Activated T-helper 1 cell treated with anti-CD3 and anti-CD28 coated beads, Interleukin-12 subunit alpha, Interleukin-12 subunit beta, Interleukin-2, Interleukin-4 antibody, amounts not matched to agents 30 ng/mL and 10 ng/mL and 1 ng/mL, durations not matched to agents 14 hours and 24 hours and 36 hours (primary cell): ENCODE measurements at regions not wholly inside any gene's neighbourhood (a gene's known extent, or its start where the extent isn't known, plus 50 kb on each side); places are given as distances from the start of the nearest gene placed in this dataset.
"Not testable (repeated sequence)": the region's sequence is repeated elsewhere in the genome, so short reads cannot be mapped to it uniquely, and the experiment has no call there.

ENCODE experiments used
- DNase-seq: peaks from one replicate; pipeline ENCODE4 v3.0.0; 2021; ENCODE audit warnings: low spot score
- H3K27ac Mint-ChIP-seq: one replicate; pipeline ENCODE4 v1.8.0; 2021; ENCODE audit warnings: mild to moderate bottlenecking, mixed read lengths
- H3K27me3 Mint-ChIP-seq: one replicate; pipeline ENCODE4 v1.8.0; 2022; ENCODE audit warnings: mild to moderate bottlenecking, moderate library complexity, mixed read lengths; ENCODE audit not compliant: insufficient read depth
- H3K36me3 Mint-ChIP-seq: one replicate; pipeline ENCODE4 v1.8.0; 2021; ENCODE audit warnings: low read depth, mixed read lengths
- H3K4me1 Mint-ChIP-seq: one replicate; pipeline ENCODE4 v1.8.0; 2021; ENCODE audit warnings: low read depth, mixed read lengths
- H3K4me3 Mint-ChIP-seq: one replicate; pipeline ENCODE4 v1.8.0; 2021; ENCODE audit warnings: mild to moderate bottlenecking, moderate library complexity, mixed read lengths
- H3K9me3 Mint-ChIP-seq: one replicate; pipeline ENCODE4 v1.8.0; 2021; ENCODE audit warnings: mixed read lengths
- intact Hi-C: fragments of 100-400 bp; cut with micrococcal nuclease; formaldehyde crosslinking; loops from one replicate; pipeline ENCODE4 v1.15.1; 2024

DNA sequence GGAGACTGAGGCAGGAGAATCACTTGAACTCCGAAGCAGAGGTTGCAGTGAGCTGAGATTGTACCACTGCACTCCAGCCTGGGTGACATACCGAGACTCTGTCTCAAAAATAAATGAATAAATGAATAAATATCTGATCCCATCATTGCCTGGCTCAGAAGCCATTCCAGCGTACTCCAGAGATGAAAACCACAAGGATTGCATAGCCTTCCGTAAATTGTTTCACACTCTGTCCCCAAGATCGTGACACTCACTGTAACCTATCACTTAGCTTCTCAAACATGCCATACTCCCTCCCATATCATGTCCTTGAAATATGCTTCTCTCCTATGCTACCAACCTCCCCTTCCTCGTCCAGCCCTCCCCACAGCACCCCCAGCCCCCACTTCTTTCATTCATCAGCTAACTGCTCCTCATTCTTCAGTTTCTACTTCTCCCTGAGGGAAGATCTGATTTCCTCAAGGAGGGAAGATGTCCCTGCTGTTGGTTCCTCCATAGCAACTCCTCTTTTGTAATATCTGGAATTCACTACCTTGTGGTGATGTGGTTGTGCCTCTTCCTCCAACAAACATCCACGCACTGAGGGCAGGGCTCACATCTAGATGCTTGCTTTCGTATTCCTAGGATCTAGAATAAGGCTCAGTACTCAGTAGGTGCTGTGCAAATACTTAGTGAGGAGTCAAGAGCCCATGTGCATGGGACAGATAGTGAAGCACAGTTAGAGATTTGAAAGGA lies 744.9 kb upstream of the TPTE start:
- H3K27ac Mint-ChIP-seq, H3K36me3 Mint-ChIP-seq, DNase-seq, H3K4me3 Mint-ChIP-seq, H3K4me1 Mint-ChIP-seq, intact Hi-C loops, H3K27me3 Mint-ChIP-seq: not testable (repeated sequence)
- H3K9me3 Mint-ChIP-seq: peaks cover 65% of the 10 kb centered on the region

DNA sequence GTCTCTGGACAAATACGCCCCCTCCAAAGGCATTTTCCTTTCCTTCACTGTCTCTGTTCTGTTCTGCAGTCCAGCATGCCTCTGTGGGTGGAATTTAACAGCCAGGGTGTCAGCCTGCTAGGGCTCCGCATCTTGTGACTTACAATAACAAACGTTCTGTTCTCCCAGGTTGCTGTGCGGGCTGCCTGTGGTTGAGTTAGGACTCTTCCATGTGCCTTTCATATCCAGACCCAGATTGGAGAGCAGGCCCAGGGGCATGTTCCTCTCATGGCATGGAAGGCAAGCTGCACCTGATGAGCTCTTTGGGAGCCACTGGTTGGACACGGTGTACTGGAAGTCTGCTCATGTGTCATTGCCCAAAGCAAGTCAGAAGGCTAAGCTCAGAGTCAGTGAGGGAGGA lies 742.8 kb upstream of the TPTE start:
- intact Hi-C loops, H3K4me1 Mint-ChIP-seq, DNase-seq, H3K36me3 Mint-ChIP-seq, H3K4me3 Mint-ChIP-seq, H3K27me3 Mint-ChIP-seq, H3K27ac Mint-ChIP-seq: not testable (repeated sequence)
- peaks cover 84% of the 10 kb centered on the region for H3K9me3 Mint-ChIP-seq

DNA sequence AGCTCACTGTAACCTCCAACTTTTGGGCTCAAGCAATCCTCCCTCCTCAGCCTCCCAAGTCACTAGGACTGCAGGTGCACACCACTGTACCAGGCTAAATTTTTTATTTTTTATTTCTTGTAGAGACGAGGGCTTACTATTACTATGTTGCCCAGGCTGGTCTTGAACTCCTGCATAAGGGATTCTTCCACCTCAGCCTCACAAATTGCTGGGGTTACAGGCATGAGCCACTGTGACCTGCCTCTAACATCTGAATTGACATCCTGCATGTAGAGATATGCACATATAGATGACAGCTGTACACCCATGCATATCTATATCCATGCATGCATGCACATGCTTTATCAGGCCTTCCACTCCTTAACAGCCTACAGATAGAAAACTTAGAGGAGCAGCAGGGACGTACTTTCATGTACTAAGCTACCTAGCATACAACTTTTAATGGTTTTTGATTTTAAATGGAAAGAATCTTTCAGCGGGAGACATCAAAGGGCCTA lies 740.9 kb upstream of the TPTE start:
- H3K4me1 Mint-ChIP-seq: no peaks in the 10 kb centered on the region
- H3K27me3 Mint-ChIP-seq: no peaks in the 10 kb centered on the region
- H3K9me3 Mint-ChIP-seq: peaks cover 81% of the 10 kb centered on the region
- no peak overlapping the region for H3K4me3 Mint-ChIP-seq
- H3K27ac Mint-ChIP-seq: no peak overlapping the region
- no peak for DNase-seq
- peaks cover 1% of the 10 kb centered on the region for H3K36me3 Mint-ChIP-seq
- intact Hi-C loops: no loop called here

DNA sequence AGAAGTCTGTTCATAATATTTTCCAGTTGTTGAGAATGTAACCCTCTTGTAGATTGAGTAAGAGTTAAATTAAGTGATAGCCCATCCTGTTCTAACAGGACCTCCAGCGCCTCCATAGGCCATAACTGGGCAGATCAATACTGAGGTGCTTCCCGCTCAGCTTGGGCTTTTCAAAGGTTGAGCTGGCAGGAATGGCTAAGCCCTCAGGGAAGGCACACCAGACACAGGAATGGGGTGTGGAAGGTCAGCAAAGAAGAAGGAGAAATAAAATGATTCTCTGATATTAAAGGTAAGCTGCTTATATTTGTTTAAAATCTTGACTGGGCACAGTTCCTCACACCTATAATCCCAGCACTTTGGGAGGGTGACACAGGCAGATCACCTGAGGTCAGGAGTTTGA lies 737.8 kb upstream of the TPTE start:
- H3K36me3 Mint-ChIP-seq, DNase-seq: not testable (repeated sequence)
- peaks cover 81% of the 10 kb centered on the region for H3K9me3 Mint-ChIP-seq

DNA sequence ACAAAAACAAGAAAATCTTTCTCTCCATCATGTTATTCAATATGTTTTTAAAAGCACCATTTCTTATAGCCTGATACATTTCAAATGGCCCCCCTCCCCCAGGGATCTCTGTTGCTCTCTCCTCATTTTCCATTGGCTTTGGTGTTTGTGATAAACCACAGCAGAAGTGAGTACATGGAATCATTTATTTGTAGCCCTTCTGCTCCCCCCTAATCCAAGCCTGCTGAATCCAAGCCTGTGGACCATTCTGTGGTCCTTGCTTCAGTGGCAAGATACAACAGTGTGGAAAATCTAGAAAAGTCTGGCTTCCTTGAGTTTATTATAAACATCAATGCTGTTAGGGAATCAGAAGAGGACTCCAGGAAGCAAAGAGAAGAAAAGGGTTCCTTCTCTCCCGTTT lies 737.2 kb upstream of the TPTE start:
- intact Hi-C loops, H3K36me3 Mint-ChIP-seq, DNase-seq, H3K27me3 Mint-ChIP-seq, H3K4me3 Mint-ChIP-seq, H3K27ac Mint-ChIP-seq, H3K4me1 Mint-ChIP-seq: not testable (repeated sequence)
- peaks cover 85% of the 10 kb centered on the region for H3K9me3 Mint-ChIP-seq

More for the DNA sequence above, 737.8 kb upstream of the TPTE start:
- H3K4me1 Mint-ChIP-seq, intact Hi-C loops, H3K27me3 Mint-ChIP-seq, H3K27ac Mint-ChIP-seq, H3K4me3 Mint-ChIP-seq: not testable (repeated sequence)

DNA sequence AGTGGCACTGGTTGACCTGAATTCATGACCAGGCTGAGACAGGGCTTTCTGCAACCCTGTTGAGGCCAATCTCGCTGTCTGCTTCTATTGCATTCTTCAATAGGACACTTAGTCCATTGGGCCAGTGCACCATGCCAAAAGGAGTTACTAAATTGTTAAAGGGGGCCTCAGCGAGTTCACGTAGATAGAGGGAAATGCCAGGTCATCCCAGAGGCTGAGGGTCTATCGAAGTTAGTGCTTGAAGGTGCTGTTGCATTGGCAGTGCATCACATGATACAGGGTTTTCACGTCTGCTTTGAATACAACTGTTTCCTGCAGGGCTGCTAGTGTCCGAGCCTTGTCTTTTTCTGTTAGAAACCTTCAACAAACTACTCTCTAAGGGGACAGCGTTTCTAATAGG lies 735.3 kb upstream of the TPTE start:
- H3K27ac Mint-ChIP-seq, H3K27me3 Mint-ChIP-seq, H3K4me1 Mint-ChIP-seq, DNase-seq, H3K36me3 Mint-ChIP-seq, H3K4me3 Mint-ChIP-seq, intact Hi-C loops: not testable (repeated sequence)
- peaks cover 82% of the 10 kb centered on the region for H3K9me3 Mint-ChIP-seq

DNA sequence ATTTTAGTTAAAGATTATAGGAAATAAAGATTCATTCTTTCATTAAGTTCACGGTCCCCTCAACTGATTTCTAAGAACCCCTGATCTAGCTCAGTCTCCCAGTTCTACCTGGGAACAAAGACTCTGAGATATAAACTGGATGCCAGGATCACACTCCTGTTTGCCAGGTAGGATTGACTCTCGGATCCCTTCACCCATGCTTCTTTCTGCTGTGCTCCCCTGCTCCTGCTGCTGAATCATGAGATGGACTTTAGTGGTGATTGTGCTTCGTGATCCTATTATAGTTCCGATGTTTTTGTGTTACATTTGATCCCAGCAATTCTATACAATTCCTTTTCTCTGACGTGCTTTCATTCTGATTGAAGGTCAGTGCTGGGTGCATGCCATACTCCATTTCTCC lies 733.1 kb upstream of the TPTE start:
- peaks cover 82% of the 10 kb centered on the region for H3K9me3 Mint-ChIP-seq
- DNase-seq, H3K36me3 Mint-ChIP-seq, H3K27ac Mint-ChIP-seq, H3K4me1 Mint-ChIP-seq, H3K4me3 Mint-ChIP-seq, intact Hi-C loops, H3K27me3 Mint-ChIP-seq: not testable (repeated sequence)

DNA sequence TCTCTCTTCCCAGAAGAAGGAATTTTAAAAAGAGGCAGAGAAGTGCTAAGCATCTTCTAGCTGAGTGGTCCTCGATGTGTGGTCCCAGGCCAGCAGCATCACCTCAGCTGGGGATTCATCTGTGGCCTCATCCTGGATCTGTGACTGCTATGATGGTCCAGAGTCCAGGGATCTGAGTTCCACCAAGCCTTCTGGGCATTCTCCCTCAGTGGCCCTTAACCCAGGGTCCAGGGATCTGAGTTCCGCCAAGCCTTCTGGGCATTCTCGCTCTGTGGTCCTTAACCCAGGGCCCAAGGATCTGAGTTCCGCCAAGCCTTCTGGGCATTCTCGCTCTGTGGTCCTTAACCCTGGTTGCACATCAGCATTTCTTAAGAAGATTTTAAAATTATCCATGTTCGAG lies 731.0 kb upstream of the TPTE start:
- H3K27ac Mint-ChIP-seq, H3K4me1 Mint-ChIP-seq, H3K36me3 Mint-ChIP-seq, H3K4me3 Mint-ChIP-seq, intact Hi-C loops, H3K27me3 Mint-ChIP-seq, DNase-seq: not testable (repeated sequence)
- H3K9me3 Mint-ChIP-seq: peaks cover 84% of the 10 kb centered on the region

DNA sequence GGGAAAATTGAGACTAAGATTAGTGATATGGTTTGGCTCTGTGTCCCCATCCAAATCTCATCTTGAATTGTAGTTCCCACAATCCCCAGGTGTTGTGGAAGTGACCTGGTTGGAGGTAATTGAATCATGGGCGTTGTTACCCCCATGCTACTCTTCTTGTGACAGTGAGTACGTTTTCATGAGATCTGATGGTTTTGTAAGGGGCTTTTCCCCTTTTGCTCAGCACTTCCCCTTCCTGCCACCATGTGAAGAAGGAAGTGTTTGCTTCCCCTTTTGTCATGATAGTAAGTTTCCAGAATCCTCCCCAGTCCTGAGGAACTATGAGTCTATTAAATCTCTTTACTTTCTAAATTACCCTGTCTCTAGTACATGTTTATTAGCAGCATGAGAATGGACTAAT lies 729.9 kb upstream of the TPTE start:
- H3K4me1 Mint-ChIP-seq, H3K4me3 Mint-ChIP-seq, DNase-seq, intact Hi-C loops, H3K36me3 Mint-ChIP-seq, H3K27me3 Mint-ChIP-seq, H3K27ac Mint-ChIP-seq: not testable (repeated sequence)
- peaks cover 86% of the 10 kb centered on the region for H3K9me3 Mint-ChIP-seq

DNA sequence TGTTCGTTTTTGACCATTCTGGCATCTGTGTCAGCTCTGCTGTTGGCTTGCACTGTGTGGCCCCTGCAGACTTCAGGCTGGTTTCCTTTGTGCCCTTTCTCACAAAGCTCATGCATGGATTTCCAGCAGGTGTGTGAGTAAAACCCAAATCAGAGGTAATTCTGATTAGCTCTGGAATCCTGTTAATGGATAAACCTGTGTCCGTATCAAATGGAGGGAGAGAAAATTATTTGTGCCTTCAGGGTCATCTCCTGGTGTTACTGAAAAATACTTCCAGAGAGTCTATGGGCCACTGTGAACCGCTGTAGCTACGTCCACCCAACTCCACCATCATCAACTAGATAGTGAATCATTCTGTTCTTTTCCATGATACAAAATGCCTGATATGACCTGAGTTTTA lies 726.1 kb upstream of the TPTE start:
- H3K27ac Mint-ChIP-seq, DNase-seq, H3K4me1 Mint-ChIP-seq, H3K36me3 Mint-ChIP-seq, H3K4me3 Mint-ChIP-seq, H3K27me3 Mint-ChIP-seq, intact Hi-C loops: not testable (repeated sequence)
- peaks cover 56% of the 10 kb centered on the region for H3K9me3 Mint-ChIP-seq

DNA sequence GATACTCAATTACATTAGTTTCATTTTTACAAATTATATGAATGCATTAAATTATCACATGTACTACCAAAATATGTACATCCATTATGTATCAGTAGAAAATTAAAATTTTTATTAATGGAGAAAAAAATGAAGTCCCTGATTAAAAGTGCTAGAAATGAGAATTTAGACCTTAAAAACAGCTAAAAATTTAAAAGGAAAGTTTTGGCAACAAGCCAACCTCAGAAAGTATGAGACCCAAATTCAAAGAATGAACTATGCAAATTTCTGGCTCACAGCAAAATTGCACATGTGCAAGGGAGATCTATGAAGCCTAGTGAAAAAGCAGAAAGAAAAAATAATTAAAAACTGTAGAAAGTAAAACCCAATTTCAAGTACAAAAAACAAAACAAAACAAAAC lies 725.1 kb upstream of the TPTE start:
- H3K9me3 Mint-ChIP-seq: peaks cover 50% of the 10 kb centered on the region

DNA sequence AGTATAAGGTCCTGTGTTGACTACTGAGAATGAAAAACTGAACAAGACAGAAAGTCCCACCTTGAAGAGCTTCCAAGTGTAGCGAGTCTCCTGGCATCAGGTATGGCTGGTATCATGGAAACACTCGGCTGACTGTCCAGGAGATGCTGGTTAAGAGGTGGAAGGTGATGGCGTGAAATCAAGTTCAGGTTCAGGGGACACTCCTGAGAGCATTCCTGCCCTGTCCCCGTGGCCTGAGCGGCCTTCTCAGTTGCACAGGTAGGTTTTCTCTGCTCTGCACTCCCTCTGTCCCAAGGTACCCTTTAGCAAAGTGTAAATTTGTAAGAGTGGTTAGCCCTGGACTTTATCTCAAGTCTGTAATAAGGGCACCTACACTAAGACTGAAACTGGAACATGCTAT lies 713.7 kb upstream of the TPTE start:
- H3K4me1 Mint-ChIP-seq, H3K27me3 Mint-ChIP-seq, intact Hi-C loops, H3K9me3 Mint-ChIP-seq, H3K36me3 Mint-ChIP-seq, H3K4me3 Mint-ChIP-seq, H3K27ac Mint-ChIP-seq, DNase-seq: not testable (repeated sequence)

More for the DNA sequence above, 725.1 kb upstream of the TPTE start:
- H3K4me1 Mint-ChIP-seq, H3K36me3 Mint-ChIP-seq, DNase-seq, H3K4me3 Mint-ChIP-seq, intact Hi-C loops, H3K27ac Mint-ChIP-seq, H3K27me3 Mint-ChIP-seq: not testable (repeated sequence)

DNA sequence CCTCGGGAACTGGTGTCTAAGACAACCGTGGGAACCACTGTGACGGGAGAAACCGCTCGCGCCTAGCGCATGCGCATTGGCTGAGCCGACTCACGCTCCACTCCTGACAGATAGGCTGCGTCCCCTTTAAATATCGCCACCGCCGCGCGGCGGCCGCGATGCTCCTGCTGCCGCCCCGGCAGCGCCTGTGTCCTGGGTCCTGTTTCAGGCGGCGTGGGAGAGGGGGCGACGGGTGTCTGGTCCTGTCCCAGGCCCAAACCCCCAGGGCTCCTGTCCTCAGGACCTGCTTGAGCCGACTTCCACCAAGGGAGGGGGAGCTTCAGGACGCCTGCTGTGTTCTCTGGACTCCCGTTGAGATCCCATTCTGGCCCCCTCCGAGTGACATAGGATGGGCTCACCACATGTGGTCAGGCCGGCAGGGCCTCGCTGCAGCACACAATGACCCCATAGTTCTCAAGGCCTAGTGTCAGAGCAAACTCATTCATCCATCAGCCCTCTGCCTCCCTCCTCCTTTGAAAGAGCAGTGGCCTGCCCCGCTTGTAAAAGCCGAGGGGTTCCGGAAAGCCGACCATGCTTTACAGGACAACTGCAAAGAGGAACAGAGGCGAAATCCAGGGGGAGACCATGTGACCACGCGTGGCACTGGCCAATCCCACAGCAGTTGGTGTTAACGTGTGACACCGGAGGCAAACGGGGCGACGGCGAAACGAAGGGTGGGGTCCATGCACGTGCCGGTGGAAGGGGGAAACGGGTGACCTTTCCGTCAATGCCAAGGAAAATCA lies 710.0 kb upstream of the TPTE start:
- intact Hi-C loops, H3K27me3 Mint-ChIP-seq, DNase-seq, H3K4me3 Mint-ChIP-seq, H3K9me3 Mint-ChIP-seq, H3K36me3 Mint-ChIP-seq, H3K4me1 Mint-ChIP-seq, H3K27ac Mint-ChIP-seq: not testable (repeated sequence)
